ENCODE measurements at regions not wholly inside any gene's neighbourhood (a gene's known extent, or its start where the extent isn't known, plus 50 kb on each side); places are given as distances from the start of the nearest gene placed in this dataset.

DNA sequence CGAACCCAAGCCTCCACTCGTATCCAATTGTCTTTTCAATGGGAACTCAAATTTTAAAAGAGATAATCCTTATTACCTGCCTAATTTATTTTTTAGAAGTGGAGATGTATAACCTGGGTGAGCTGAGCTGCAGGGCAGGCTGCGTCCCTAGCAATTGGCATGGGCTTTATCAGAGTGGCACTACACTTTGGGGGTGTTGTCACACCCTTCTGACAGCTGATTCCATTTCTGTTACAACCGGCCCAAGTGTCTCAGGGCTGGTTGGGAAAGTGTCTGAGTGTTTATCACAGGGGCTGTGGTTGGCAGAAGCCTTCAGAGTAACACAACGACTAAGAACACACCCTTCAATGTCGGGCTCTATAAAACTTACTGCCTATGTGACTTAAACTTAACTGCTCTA lies 295.0 kb downstream of the SMAD2 start:
- TF ChIP-seq, protein P1, sequence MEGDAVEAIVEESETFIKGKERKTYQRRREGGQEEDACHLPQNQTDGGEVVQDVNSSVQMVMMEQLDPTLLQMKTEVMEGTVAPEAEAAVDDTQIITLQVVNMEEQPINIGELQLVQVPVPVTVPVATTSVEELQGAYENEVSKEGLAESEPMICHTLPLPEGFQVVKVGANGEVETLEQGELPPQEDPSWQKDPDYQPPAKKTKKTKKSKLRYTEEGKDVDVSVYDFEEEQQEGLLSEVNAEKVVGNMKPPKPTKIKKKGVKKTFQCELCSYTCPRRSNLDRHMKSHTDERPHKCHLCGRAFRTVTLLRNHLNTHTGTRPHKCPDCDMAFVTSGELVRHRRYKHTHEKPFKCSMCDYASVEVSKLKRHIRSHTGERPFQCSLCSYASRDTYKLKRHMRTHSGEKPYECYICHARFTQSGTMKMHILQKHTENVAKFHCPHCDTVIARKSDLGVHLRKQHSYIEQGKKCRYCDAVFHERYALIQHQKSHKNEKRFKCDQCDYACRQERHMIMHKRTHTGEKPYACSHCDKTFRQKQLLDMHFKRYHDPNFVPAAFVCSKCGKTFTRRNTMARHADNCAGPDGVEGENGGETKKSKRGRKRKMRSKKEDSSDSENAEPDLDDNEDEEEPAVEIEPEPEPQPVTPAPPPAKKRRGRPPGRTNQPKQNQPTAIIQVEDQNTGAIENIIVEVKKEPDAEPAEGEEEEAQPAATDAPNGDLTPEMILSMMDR (IDR thresholded peaks at IDR 0.05), result no peak
- no peak for TF ChIP-seq POLR2A (IDR thresholded peaks at IDR 0.05)

All from right lobe of liver (tissue), 4 donors.